ENCODE measurements at regions not wholly inside any gene's neighbourhood (a gene's known extent, or its start where the extent isn't known, plus 50 kb on each side); places are given as distances from the start of the nearest gene placed in this dataset.

- TF ChIP-seq CREB1 (IDR thresholded peaks at IDR 0.05; ENCODE audit: low read depth) (no peak), RAD21 (IDR thresholded peaks at IDR 0.05; ENCODE audit: low read depth) (no peak), EP300 (IDR thresholded peaks at IDR 0.05; ENCODE audit: borderline replicate concordance) (no peak), TEAD4 (IDR thresholded peaks at IDR 0.05) (no peak), YY1 (IDR thresholded peaks at IDR 0.05; ENCODE audit: low read depth) (no peak), CEBPB (IDR thresholded peaks at IDR 0.05) (no peak), ZBTB7A (IDR thresholded peaks at IDR 0.05; ENCODE audit: low read depth) (no peak), TAF1 (IDR thresholded peaks at IDR 0.05; ENCODE audit: low read depth) (no peak), MAX (IDR thresholded peaks at IDR 0.05) (no peak), TCF12 (IDR thresholded peaks at IDR 0.05; ENCODE audit: low read depth) (no peak), USF1 (IDR thresholded peaks at IDR 0.05) (no peak), FOXM1 (IDR thresholded peaks at IDR 0.05; ENCODE audit: borderline replicate concordance, low read depth) (no peak), REST (IDR thresholded peaks at IDR 0.05; ENCODE audit: low read depth) (no peak), EGR1 (IDR thresholded peaks at IDR 0.05) (no peak)
These were observed 412.7 kb downstream of the EFNA5 start for GRCh38 chr5:107257885-107258520.
